ENCODE measurements at regions not wholly inside any gene's neighbourhood (a gene's known extent, or its start where the extent isn't known, plus 50 kb on each side); places are given as distances from the start of the nearest gene placed in this dataset.

DNA sequence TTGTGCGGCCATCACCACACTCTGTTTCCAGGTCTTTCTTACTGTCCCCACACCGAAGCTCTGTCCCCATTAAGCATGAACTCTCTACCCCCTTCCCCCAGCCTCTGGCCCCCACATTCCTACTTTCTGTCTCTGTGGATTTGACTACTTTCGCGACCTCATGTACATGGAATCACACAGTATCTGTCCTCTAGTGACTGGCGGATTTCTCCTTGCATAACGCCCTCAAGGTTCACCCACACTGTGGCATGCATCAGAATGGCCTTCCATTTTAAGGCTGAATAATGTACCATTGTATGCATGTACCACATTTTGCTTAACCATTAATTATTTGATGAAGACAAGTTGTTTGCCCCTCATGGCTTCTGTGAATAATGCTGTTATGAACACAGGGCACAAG, 467.6 kb upstream of the HS6ST1 start:
- no peak for TF ChIP-seq CTCF (conservative IDR thresholded peaks at IDR 0.05 in 1 of 2, IDR thresholded peaks at IDR 0.05 in 1 of 2; ENCODE audit: low read depth in 1 of 2, low read length in 2 of 2)
- no peak for TF ChIP-seq EZH2 (IDR thresholded peaks at IDR 0.05; ENCODE audit: low read length, missing control alignments)
